SU-DHL-6 (cell line): ENCODE measurements at regions not wholly inside any gene's neighbourhood (a gene's known extent, or its start where the extent isn't known, plus 50 kb on each side); places are given as distances from the start of the nearest gene placed in this dataset.

Experiments
- EZH2phosphoT487 ChIP-seq: fragments of 200-600 bp; sonication (generic), shearing (Covaris generic); conservative IDR thresholded peaks from 2 replicates; pipeline ENCODE4 v1.6.1; 2018; ENCODE audit warnings: mild to moderate bottlenecking, antibody characterized with exemption, low read length, moderate library complexity, mixed read lengths
- TF ChIP-seq, protein P1 (sequence below): fragments of 200-600 bp; sonication (generic); IDR thresholded peaks from one replicate; pipeline ENCODE4 v1.5.1; 2017; ENCODE audit warnings: antibody characterized with exemption, mild to moderate bottlenecking, low read length, moderate library complexity; ENCODE audit not compliant: insufficient read depth, poor library complexity, severe bottlenecking

DNA sequence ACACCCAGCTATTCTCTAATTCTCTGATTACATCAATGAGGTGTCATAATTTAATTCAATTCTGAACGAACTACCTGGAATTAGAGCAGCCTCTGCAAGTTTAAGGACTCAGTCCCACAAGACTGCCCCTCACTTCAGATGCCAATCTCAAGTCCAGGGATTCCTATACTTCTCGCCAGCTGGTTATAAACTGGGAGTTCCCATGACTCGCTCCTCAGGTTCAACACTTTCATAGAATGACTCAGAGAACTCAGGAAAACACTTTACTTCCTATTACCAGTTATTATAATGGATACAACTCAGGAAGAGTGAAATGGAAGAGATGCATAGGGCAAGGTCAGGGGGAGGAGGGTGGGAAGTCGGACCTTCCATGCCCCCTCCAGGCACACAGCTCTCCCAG is 112.3 kb upstream of the ATP5MC3 start:
- TF ChIP-seq, protein P1, sequence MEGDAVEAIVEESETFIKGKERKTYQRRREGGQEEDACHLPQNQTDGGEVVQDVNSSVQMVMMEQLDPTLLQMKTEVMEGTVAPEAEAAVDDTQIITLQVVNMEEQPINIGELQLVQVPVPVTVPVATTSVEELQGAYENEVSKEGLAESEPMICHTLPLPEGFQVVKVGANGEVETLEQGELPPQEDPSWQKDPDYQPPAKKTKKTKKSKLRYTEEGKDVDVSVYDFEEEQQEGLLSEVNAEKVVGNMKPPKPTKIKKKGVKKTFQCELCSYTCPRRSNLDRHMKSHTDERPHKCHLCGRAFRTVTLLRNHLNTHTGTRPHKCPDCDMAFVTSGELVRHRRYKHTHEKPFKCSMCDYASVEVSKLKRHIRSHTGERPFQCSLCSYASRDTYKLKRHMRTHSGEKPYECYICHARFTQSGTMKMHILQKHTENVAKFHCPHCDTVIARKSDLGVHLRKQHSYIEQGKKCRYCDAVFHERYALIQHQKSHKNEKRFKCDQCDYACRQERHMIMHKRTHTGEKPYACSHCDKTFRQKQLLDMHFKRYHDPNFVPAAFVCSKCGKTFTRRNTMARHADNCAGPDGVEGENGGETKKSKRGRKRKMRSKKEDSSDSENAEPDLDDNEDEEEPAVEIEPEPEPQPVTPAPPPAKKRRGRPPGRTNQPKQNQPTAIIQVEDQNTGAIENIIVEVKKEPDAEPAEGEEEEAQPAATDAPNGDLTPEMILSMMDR = no peak
- TF ChIP-seq EZH2phosphoT487 = no peak
